ENCODE measurements at regions not wholly inside any gene's neighbourhood (a gene's known extent, or its start where the extent isn't known, plus 50 kb on each side); places are given as distances from the start of the nearest gene placed in this dataset.
A peak's percentile ranks its signal among the peaks of the same experiment; 100 is the strongest.

- POLR2A ChIA-PET (ENCODE audit: low non-redundant PET), result no interaction called here
- no TSS peak for BruUV-seq (replicated peaks)
- intact Hi-C loops (cut with micrococcal nuclease; ENCODE audit: unreplicated experiment), result no loop called here
Measured at GRCh38 chr3:161925749-161926360, 429.2 kb downstream of the OTOL1 start.

GRCh38 chr3:161927131-161927530 lies 430.5 kb downstream of the OTOL1 start:
- CTCF ChIA-PET, result no interaction called here

More at GRCh38 chr3:161925749-161926360, 429.2 kb downstream of the OTOL1 start:
- peaks cover 6% of the 10 kb centered on the region for H3K9me3 ChIP-seq (ENCODE audit: low read depth, low read length, poor library complexity, severe bottlenecking)
- H3K4me3 ChIP-seq (ENCODE audit: low read depth, low read length, poor library complexity, severe bottlenecking), result no peak overlapping the region
- DNase-seq (ENCODE audit: low spot score), result peak; percentile 43
- TF ChIP-seq EZH2 (IDR thresholded peaks at IDR 0.05; ENCODE audit: borderline replicate concordance, low read depth, low read length, poor library complexity, severe bottlenecking) (no peak), CTCF (conservative IDR thresholded peaks at IDR 0.05; ENCODE audit: low read depth, low read length) (peak; percentile 46)
- H3K4me1 ChIP-seq (ENCODE audit: insufficient read depth, low read length, poor library complexity, severe bottlenecking), result no peaks in the 10 kb centered on the region
- H3K27ac ChIP-seq (ENCODE audit: low read depth, low read length, poor library complexity, severe bottlenecking), result no peak overlapping the region
- H3K27me3 ChIP-seq (replicated peaks; ENCODE audit: insufficient read depth, low read depth, low read length, poor library complexity), result no peaks in the 10 kb centered on the region
- CTCF ChIA-PET, result no interaction called here
- no peaks in the 10 kb centered on the region for H3K36me3 ChIP-seq (ENCODE audit: insufficient read depth, low read length, poor library complexity, severe bottlenecking)

GRCh38 chr3:161939918-161940620 lies 443.5 kb downstream of the OTOL1 start:
- no peak overlapping the region for H3K27ac ChIP-seq (ENCODE audit: low read depth, low read length, poor library complexity, severe bottlenecking)
- no peak overlapping the region for H3K4me3 ChIP-seq (ENCODE audit: low read depth, low read length, poor library complexity, severe bottlenecking)
- BruUV-seq (replicated peaks), result no TSS peak
- ChIA-PET POLR2A (ENCODE audit: low non-redundant PET) (no interaction called here), CTCF (no interaction called here)
- peaks cover under 1% of the 10 kb centered on the region for H3K9me3 ChIP-seq (ENCODE audit: low read depth, low read length, poor library complexity, severe bottlenecking)
- intact Hi-C loops (cut with micrococcal nuclease; ENCODE audit: unreplicated experiment), result no loop called here
- H3K27me3 ChIP-seq (replicated peaks; ENCODE audit: insufficient read depth, low read depth, low read length, poor library complexity), result no peaks in the 10 kb centered on the region
- H3K4me1 ChIP-seq (ENCODE audit: insufficient read depth, low read length, poor library complexity, severe bottlenecking), result peaks cover 4% of the 10 kb centered on the region
- H3K36me3 ChIP-seq (ENCODE audit: insufficient read depth, low read length, poor library complexity, severe bottlenecking), result no peaks in the 10 kb centered on the region
- DNase-seq (ENCODE audit: low spot score), result no peak
- TF ChIP-seq CTCF (conservative IDR thresholded peaks at IDR 0.05; ENCODE audit: low read depth, low read length) (no peak), EZH2 (IDR thresholded peaks at IDR 0.05; ENCODE audit: borderline replicate concordance, low read depth, low read length, poor library complexity, severe bottlenecking) (no peak)

More at GRCh38 chr3:161927131-161927530, 430.5 kb downstream of the OTOL1 start:
- TF ChIP-seq EZH2 (IDR thresholded peaks at IDR 0.05; ENCODE audit: borderline replicate concordance, low read depth, low read length, poor library complexity, severe bottlenecking), result no peak
- no peak for TF ChIP-seq CTCF (conservative IDR thresholded peaks at IDR 0.05; ENCODE audit: low read depth, low read length)
- intact Hi-C loops (cut with micrococcal nuclease; ENCODE audit: unreplicated experiment), result no loop called here
- Histone ChIP-seq H3K4me3 (ENCODE audit: low read depth, low read length, poor library complexity, severe bottlenecking) (no peak overlapping the region), H3K27ac (ENCODE audit: low read depth, low read length, poor library complexity, severe bottlenecking) (no peak overlapping the region), H3K36me3 (ENCODE audit: insufficient read depth, low read length, poor library complexity, severe bottlenecking) (no peaks in the 10 kb centered on the region), H3K4me1 (ENCODE audit: insufficient read depth, low read length, poor library complexity, severe bottlenecking) (no peaks in the 10 kb centered on the region), H3K27me3 (replicated peaks; ENCODE audit: insufficient read depth, low read depth, low read length, poor library complexity) (no peaks in the 10 kb centered on the region), H3K9me3 (ENCODE audit: low read depth, low read length, poor library complexity, severe bottlenecking) (peaks cover 6% of the 10 kb centered on the region)
- no TSS peak for BruUV-seq (replicated peaks)
- DNase-seq (ENCODE audit: low spot score), result peak; percentile 58
- POLR2A ChIA-PET (ENCODE audit: low non-redundant PET), result no interaction called here

Measured in A673 (cell line).